HG03565 (cell line): ENCODE measurements at regions not wholly inside any gene's neighbourhood (a gene's known extent, or its start where the extent isn't known, plus 50 kb on each side); places are given as distances from the start of the nearest gene placed in this dataset.
"Not testable (repeated sequence)": the region's sequence is repeated elsewhere in the genome, so short reads cannot be mapped to it uniquely, and the experiment has no call there.

Experiments used
- ATAC-seq: cut with Tn5 transposase; IDR thresholded peaks from one replicate; pipeline ENCODE4 v1.9.1; 2021; ENCODE audit warnings: mild to moderate bottlenecking, moderate library complexity; ENCODE audit not compliant: unreplicated experiment

- ATAC-seq, result no peak
Measured at GRCh38 chr5:19099195-19099594, 888.8 kb downstream of the CDH18 start.

- ATAC-seq, result no peak
Measured at GRCh38 chr5:19104948-19105347, 883.1 kb downstream of the CDH18 start.

GRCh38 chr5:19122923-19123322 lies 865.1 kb downstream of the CDH18 start:
- no peak for ATAC-seq

- ATAC-seq, result no peak
Measured at GRCh38 chr5:19125956-19126713, 861.9 kb downstream of the CDH18 start.

GRCh38 chr5:19140276-19140675 lies 847.7 kb downstream of the CDH18 start:
- no peak for ATAC-seq

GRCh38 chr5:19141937-19142524 lies 846.0 kb downstream of the CDH18 start:
- not testable (repeated sequence) for ATAC-seq

- not testable (repeated sequence) for ATAC-seq
Measured at GRCh38 chr5:19142713-19143414, 845.1 kb downstream of the CDH18 start.

GRCh38 chr5:19143935-19144334 lies 844.1 kb downstream of the CDH18 start:
- ATAC-seq, result no peak

GRCh38 chr5:19169426-19169825 lies 818.6 kb downstream of the CDH18 start:
- ATAC-seq, result no peak

- no peak for ATAC-seq
Measured at GRCh38 chr5:19172926-19173470, 815.0 kb downstream of the CDH18 start.

- ATAC-seq, result no peak
Measured at GRCh38 chr5:19175776-19176570, 812.0 kb downstream of the CDH18 start.

GRCh38 chr5:19179571-19179970 lies 808.4 kb downstream of the CDH18 start:
- no peak for ATAC-seq

- ATAC-seq, result no peak
Measured at GRCh38 chr5:19189176-19189575, 798.8 kb downstream of the CDH18 start.

- no peak for ATAC-seq
Measured at GRCh38 chr5:19193631-19194030, 794.4 kb downstream of the CDH18 start.

GRCh38 chr5:19196631-19197030 lies 791.4 kb downstream of the CDH18 start:
- ATAC-seq, result no peak

- ATAC-seq, result no peak
Measured at GRCh38 chr5:19200251-19200650, 787.7 kb downstream of the CDH18 start.

GRCh38 chr5:19208397-19208796 lies 779.6 kb downstream of the CDH18 start:
- ATAC-seq, result no peak

GRCh38 chr5:19210886-19211285 lies 777.1 kb downstream of the CDH18 start:
- ATAC-seq, result no peak

GRCh38 chr5:19229179-19229835 lies 758.7 kb downstream of the CDH18 start:
- no peak for ATAC-seq

GRCh38 chr5:19233573-19233972 lies 754.4 kb downstream of the CDH18 start:
- no peak for ATAC-seq
